ENCODE measurements at regions not wholly inside any gene's neighbourhood (a gene's known extent, or its start where the extent isn't known, plus 50 kb on each side); places are given as distances from the start of the nearest gene placed in this dataset.

- DNase-seq, result no peak
Measured at GRCh38 chr9:105864248-105864898, 170.0 kb downstream of the TMEM38B start.

- DNase-seq, result no peak
Measured at GRCh38 chr9:105865285-105865684, 170.9 kb downstream of the TMEM38B start.

GRCh38 chr9:105871540-105871939 lies 177.2 kb downstream of the TMEM38B start:
- no peak for DNase-seq

- no peak for DNase-seq
Measured at GRCh38 chr9:105873801-105874200, 179.5 kb downstream of the TMEM38B start.

DNA sequence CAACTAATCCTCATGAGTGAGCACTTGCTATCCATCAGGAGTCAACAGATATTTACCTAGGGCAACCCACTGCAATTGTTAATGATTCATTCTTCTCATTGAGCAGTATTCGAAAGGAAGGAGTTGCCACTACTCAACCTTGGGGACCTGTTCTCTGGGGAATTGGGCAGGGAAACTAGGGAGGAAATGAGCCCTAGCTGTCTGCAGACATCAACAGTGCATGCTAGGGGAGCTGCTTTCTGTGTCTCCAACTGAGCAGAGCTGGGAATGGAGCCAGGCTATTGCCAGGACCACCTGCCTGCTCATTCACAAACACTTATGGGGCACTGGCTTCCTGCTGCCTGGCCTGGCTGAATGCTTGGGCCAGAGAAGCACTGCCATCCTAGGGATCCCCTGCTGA lies 183.4 kb downstream of the TMEM38B start:
- no peak for DNase-seq

- no peak for DNase-seq
Measured at GRCh38 chr9:105879181-105879580, 184.8 kb downstream of the TMEM38B start.

DNA sequence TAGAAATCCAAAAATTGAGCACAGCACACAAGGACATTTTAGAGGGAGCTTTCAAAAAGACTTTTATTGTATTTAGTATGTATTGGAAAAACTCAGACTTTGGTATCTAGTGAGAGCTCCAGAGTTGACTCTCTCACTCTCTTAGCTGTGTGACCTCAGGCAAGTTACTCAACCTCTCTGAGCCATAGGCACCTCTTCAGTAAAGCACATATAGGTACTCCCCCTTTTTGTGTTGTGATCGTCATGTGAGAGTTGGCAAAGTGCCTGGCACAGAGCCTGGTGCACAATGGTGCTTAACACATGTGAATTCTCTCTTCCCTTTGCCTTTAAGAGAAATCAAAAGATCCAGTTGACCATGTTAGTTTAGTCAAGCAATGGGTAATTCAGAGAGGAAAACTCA lies 186.2 kb downstream of the TMEM38B start:
- DNase-seq, result no peak

- no peak for DNase-seq
Measured at GRCh38 chr9:105881021-105881420, 186.7 kb downstream of the TMEM38B start.

DNA sequence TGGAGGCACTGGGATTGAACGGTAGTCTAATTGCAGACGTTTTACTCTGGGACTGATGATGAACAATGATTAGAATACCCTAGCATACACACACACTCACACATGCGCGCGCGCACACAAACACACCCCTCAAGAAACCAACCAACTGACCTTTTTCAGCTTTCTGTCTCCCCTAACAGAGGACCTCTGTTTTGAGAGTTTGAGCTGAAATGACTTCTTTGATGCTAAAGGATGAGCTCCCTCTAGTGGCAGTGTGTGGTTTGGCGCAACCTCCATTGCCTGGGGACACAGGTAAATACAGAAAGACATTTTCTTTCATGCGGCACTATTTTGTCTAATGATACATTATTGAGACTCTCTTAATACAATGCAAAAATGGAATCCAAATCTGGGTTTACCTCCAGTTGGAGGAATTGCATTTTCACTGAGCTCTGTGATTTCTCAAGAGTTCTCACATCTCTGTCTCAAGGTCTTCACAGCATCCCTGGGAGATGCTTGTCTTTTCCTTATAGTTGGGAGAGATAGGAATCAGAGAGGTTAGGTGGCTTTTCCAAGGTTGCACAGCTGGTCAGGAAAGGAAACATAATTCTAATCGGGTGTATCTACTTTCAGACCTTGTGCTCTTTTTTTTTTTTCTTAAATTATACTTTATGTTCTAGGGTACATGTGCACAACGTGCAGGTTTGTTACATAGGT lies 187.5 kb downstream of the TMEM38B start:
- DNase-seq, result peak; percentile 67

DNA sequence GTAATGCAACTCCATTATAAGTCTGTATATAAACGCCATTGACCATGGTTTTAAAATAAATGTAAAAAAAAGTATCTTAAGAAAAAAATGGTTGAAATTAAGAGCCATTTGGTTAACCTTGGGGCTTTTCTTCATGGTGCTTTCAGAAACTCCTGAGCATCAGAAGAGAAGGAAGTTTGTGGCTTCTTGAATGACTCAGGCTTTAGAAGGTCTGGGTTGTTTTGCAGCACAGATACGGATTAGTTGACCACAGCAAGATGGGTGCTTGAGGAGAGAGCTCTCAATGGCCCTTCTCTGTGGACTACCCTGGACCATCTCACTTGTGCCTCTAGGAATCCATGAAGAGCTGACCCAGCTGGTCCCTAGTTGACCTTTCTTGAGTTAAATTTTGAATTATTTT lies 189.5 kb downstream of the TMEM38B start:
- DNase-seq, result no peak

GRCh38 chr9:105884416-105884815 lies 190.1 kb downstream of the TMEM38B start:
- no peak for DNase-seq

DNA sequence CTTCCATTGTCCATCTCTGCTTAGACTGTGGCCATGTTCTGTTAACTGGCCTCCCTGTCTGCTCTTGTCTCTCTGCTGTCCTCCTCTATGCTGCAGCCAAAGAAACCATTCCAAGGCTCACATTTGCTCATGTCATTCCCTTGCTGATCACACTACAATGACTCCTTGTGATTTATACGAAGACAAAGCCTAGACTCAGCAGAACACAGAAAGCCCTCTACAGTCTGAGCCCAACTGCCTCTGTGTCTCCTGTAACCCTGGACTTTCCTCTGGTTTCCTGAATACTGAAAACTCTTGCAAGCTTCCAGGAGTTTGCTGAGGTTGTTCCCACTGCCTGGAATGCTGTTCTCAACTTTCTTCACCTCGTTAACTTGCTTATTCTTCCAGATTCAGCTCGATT lies 191.8 kb downstream of the TMEM38B start:
- no peak for DNase-seq

DNA sequence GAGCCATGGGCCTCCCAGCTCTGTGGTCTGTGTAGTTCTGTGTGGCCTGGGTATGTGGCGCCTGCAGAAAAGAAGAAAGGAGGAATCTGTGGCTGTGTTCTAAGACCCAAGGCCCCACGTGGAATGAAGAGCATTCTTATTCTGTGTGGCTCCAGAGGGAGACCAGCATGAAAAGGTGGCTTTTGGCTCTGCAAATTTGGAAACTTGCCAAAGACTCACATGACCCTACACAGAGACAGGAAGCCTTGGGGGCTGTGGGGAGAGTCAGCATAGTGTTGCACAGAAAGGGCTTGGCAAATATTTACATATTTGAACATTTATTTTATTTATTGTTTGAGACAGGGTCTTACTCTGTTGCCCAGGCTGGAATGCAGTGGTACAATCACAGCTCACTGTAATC lies 193.3 kb downstream of the TMEM38B start:
- DNase-seq, result no peak

- DNase-seq, result no peak
Measured at GRCh38 chr9:105890046-105890822, 195.9 kb downstream of the TMEM38B start.

GRCh38 chr9:105900123-105900522 lies 205.8 kb downstream of the TMEM38B start:
- DNase-seq, result no peak

DNA sequence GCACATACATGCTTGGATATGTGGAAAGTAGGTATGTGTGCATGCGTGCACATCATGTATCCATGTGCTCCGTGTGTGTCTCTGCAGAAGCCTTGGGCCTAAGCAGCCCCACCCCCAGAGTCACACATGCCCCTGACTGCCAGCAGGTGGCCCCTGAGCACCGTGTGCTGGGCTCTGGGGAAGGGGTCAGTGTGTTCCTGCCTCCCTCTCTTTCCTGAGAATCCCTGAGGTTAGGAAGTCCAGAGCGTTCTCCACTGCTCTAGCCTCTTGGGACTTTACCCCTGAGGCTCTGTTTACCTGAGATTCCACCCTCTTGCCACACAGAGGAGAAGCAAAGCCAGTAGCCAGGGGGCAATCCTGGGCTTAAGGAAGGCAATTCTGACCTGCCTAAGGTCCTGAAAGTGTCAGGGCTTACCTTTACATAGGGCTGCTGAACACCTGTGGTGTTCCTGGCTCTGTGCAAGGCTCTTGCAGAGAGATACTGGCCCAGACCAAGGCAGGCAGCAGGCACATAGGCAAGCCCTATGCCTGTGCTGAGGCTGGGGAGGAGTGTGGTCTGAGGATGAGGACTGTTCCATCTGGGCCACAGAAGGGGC lies 207.3 kb downstream of the TMEM38B start:
- DNase-seq, result no peak

DNA sequence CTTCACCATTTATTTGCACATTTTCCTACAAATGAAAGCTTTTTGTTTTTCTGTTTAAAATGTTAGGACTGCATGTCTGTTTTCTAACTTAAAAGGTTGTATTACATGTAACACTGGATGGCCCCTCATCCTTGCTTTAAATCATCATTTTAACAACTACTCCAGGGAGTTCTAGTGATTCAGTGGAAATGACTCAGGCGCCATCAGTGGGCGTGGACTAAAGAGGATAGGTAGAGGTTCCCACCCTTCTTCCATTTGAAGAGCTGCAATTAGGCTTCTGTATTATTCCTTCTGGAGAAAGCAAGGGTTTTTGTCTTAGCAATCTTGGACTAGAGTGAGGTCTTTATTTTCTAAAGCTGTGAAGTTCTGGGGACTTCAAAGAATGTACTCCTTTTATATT lies 213.7 kb downstream of the TMEM38B start:
- no peak for DNase-seq

GRCh38 chr9:105911104-105911911 lies 217.0 kb downstream of the TMEM38B start:
- DNase-seq, result no peak

GRCh38 chr9:105912157-105912862 lies 218.0 kb downstream of the TMEM38B start:
- DNase-seq, result no peak

- DNase-seq, result no peak
Measured at GRCh38 chr9:105912863-105913516, 218.6 kb downstream of the TMEM38B start.

DNA sequence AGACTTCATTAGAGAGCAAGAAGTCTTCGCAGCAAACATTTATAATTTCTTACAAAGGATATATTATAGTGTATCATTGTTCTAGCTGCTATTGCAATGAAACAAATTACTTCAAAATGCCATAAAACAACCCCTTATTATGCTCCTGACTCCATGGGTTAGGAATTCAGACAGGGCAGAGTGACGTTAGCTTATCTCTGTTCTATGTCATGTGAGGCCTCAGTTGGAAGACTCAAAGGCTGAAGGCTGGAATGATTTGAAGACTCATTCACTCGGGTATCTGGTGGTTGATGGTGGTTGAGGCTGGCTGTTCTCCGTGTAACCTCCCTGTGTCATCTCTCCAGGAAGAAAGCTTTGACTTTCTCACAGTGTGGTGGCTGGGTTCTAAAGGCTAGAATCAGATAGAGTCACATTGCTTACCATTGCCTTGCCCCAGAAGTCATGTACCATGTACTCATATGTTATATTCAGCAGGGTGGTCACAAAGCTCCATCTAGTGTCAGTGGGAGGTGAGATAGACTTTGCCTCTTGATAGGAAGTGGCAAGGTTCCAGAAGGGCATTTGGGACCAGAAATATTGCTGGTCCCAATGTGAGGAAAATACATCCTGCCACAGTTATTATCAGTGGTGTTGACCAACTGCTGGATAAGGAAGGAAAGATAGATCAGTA lies 226.9 kb downstream of the TMEM38B start:
- no peak for DNase-seq

All from CD4-positive, alpha-beta T cell treated with Interleukin-17A for 4 hours (primary cell).